RWPE1 (cell line): ENCODE measurements at regions not wholly inside any gene's neighbourhood (a gene's known extent, or its start where the extent isn't known, plus 50 kb on each side); places are given as distances from the start of the nearest gene placed in this dataset.
"Not testable (repeated sequence)": the region's sequence is repeated elsewhere in the genome, so short reads cannot be mapped to it uniquely, and the experiment has no call there.

ENCODE experiments used
- CTCF ChIA-PET: fragments of 350-600 bp; sonication (Branson Sonifier 250); formaldehyde crosslinking; extraction: SDS; loops from one replicate; lab custom pipeline; 2021; lab: Yijun Ruan, JAX
- POLR2A ChIA-PET: fragments of 400-600 bp; formaldehyde crosslinking; extraction: SDS; loops from one replicate; lab custom pipeline; 2020; ENCODE audit warnings: antibody characterized with exemption; ENCODE audit not compliant: low non-redundant PET; lab: Yijun Ruan, JAX
- DNase-seq: peaks from one replicate; pipeline ENCODE4 v3.0.0; 2012; ENCODE audit warnings: low spot score
- H3K27ac ChIP-seq: fragments of 450-650 bp; 2 replicates; pipeline ENCODE4 v1.5.1; 2017
- CTCF ChIP-seq: fragments of 450-650 bp; conservative IDR thresholded peaks from 2 replicates; pipeline ENCODE4 v1.5.1; 2017; ENCODE audit warnings: low read depth, mild to moderate bottlenecking

DNA sequence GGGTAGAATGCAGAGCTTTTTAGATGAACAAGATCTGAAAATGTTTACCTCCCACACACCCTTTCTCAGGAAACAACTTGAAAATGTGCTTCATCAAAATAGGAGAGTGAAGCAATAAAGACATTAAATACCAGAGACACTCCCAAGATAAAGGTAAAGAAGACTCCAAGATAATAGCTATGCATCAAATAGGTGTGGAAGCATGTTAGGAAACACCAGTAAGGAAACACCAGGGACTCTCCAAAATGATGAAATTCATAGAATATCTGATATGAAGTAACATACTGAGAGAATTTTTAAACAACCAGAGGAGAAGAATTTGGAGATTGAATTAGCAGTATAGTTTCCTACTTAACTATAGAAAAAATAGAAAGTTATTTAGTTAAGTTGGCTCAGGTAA, 57.0 kb downstream of the OR10A6 start:
- DNase-seq, result no peak
- ChIA-PET POLR2A (no interaction called here), CTCF (interaction anchor here (0.7 kb wide), 1 partner anchor 16 kb away, joined by 3 read pairs; no protein-coding TSS in a partner anchor)
- no peak for TF ChIP-seq CTCF
- H3K27ac ChIP-seq, result no peak overlapping the region

GRCh38 chr11:7872890-7873289, 58.2 kb downstream of the OR10A6 start:
- ChIA-PET CTCF (no interaction called here), POLR2A (no interaction called here)
- H3K27ac ChIP-seq, result no peak overlapping the region
- peak; percentile 24 for DNase-seq
- TF ChIP-seq CTCF, result no peak

DNA sequence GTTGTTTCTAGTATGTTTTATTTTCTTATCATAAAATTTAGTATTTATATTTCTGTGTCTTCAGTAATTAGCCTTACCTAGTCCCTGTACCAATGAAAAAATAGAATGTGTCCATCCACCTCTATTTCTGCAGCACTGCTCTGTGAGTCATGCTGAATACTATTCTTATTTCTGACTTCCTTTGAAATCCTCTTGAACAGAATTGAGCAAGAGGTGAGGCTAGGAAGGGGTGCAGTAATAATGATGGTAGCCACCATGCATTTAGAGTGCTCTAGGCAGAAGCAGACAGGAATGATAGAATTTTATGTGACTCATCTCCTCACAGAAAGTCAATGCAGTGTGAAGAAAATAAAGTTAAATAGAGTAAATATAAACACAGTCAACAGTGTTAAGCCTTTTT, 60.0 kb downstream of the OR10A6 start:
- no peak for DNase-seq
- ChIA-PET POLR2A (no interaction called here), CTCF (no interaction called here)
- no peak overlapping the region for H3K27ac ChIP-seq
- no peak for TF ChIP-seq CTCF

- DNase-seq, result no peak
- CTCF ChIA-PET, result no interaction called here
- no peak overlapping the region for H3K27ac ChIP-seq
- no peak for TF ChIP-seq CTCF
- POLR2A ChIA-PET, result no interaction called here
These were observed 61.6 kb downstream of the OR10A6 start for GRCh38 chr11:7869467-7869866.

DNA sequence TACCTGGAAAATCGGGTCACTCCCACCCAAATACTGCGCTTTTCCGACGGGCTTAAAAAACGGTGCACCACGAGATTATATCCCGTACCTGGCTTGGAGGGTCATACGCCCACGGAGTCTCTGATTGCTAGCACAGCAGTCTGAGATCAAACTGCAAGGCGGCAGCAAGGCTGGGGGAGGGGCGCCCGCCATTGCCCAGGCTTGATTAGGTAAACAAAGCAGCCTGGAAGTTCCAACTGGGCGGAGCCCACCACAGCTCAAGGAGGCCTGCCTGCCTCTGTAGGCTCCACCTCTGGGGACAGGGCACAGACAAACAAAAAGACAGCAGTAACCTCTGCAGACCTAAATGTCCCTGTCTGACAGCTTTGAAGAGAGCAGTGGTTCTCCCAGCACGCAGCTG, 64.5 kb upstream of the OR5P2 start:
- H3K27ac ChIP-seq, POLR2A ChIA-PET, DNase-seq, CTCF ChIA-PET: not testable (repeated sequence)

- CTCF ChIA-PET, POLR2A ChIA-PET, H3K27ac ChIP-seq, DNase-seq: not testable (repeated sequence)
These were observed 64.1 kb upstream of the OR5P2 start for GRCh38 chr11:7860844-7861243.

GRCh38 chr11:7858006-7858405, 61.3 kb upstream of the OR5P2 start:
- no peak overlapping the region for H3K27ac ChIP-seq
- ChIA-PET POLR2A (no interaction called here), CTCF (interaction anchor here (0.6 to 0.7 kb wide), 2 partner anchors 16 to 241 kb away, joined by 3 to 4 read pairs; no protein-coding TSS in a partner anchor)
- DNase-seq, result peak; percentile 59
- TF ChIP-seq CTCF, result no peak

GRCh38 chr11:7851391-7851790, 54.6 kb upstream of the OR5P2 start:
- no peak for TF ChIP-seq CTCF
- H3K27ac ChIP-seq, result no peak overlapping the region
- ChIA-PET CTCF (interaction anchor here (0.7 kb wide), 1 partner anchor 280 kb away, joined by 3 read pairs; no protein-coding TSS in a partner anchor), POLR2A (no interaction called here)
- no peak for DNase-seq
